OCI-LY7 (cell line): ENCODE measurements at regions not wholly inside any gene's neighbourhood (a gene's known extent, or its start where the extent isn't known, plus 50 kb on each side); places are given as distances from the start of the nearest gene placed in this dataset.

Experiments used
- CTCF ChIP-seq: fragments of 200-600 bp; sonication (generic); conservative IDR thresholded peaks from 2 replicates; pipeline ENCODE4 v1.5.1; 2014; ENCODE audit warnings: mild to moderate bottlenecking, antibody characterized with exemption, low read length, moderate library complexity, mixed read lengths
- EZH2phosphoT487 ChIP-seq: fragments of 200-600 bp; sonication (generic); IDR thresholded peaks from 2 replicates; pipeline ENCODE4 v1.6.1; 2018; ENCODE audit warnings: low read depth, borderline replicate concordance, mild to moderate bottlenecking, mixed run types, antibody characterized with exemption, low read length, moderate library complexity, mixed read lengths

- TF ChIP-seq CTCF (no peak), EZH2phosphoT487 (no peak)
Measured at GRCh38 chr3:117248153-117248552, 538.6 kb downstream of the TUSC7 start.
